ENCODE measurements at regions not wholly inside any gene's neighbourhood (a gene's known extent, or its start where the extent isn't known, plus 50 kb on each side); places are given as distances from the start of the nearest gene placed in this dataset.

DNA sequence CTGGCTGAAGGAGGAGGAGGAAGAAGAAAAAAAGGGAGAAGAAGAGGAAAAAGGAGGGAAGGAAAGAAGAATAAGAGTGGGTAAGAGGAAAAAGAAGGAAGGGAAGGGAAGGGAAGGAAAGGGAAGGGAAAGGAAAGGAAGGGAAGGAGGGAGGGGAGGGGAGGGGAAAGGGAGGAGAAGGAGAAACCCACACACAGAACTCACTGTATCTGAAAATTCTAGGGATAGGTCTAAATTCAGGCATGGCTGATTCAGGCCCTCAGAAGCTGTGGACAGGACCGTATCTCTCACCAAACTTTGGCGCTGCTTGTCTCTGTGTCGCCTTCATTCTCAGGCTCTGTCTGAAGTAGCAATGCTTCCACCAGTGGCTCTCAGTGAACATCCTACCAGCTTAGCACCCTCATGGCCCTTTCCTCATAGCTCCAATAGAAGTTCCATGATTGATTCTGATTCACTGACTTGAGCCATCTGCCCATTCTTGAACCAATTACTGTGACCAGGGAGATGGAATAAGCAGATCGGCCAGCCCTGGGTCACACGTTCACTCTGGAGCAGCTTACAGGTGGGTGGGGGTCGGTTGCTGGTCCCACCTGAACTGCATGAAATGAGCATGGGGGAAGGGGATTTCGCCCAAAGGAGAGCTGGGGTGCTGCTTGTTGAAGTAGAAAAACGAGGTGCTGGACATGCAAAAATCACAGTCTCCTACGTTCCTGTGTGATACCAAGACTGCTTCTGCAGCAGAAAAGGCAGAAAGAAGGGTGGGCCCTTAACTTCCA lies 59.7 kb downstream of the TTC32 start:
- H3K27me3 Mint-ChIP-seq (ENCODE audit: unreplicated experiment) = no peaks in the 10 kb centered on the region
- DNase-seq (ENCODE audit: low spot score) = no peak
- H3K9me3 Mint-ChIP-seq (ENCODE audit: unreplicated experiment) = no peaks in the 10 kb centered on the region
- TF ChIP-seq, protein P1, sequence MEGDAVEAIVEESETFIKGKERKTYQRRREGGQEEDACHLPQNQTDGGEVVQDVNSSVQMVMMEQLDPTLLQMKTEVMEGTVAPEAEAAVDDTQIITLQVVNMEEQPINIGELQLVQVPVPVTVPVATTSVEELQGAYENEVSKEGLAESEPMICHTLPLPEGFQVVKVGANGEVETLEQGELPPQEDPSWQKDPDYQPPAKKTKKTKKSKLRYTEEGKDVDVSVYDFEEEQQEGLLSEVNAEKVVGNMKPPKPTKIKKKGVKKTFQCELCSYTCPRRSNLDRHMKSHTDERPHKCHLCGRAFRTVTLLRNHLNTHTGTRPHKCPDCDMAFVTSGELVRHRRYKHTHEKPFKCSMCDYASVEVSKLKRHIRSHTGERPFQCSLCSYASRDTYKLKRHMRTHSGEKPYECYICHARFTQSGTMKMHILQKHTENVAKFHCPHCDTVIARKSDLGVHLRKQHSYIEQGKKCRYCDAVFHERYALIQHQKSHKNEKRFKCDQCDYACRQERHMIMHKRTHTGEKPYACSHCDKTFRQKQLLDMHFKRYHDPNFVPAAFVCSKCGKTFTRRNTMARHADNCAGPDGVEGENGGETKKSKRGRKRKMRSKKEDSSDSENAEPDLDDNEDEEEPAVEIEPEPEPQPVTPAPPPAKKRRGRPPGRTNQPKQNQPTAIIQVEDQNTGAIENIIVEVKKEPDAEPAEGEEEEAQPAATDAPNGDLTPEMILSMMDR (IDR thresholded peaks at IDR 0.05; ENCODE audit: unreplicated experiment) = no peak
- no peaks in the 10 kb centered on the region for H3K4me1 Mint-ChIP-seq (ENCODE audit: unreplicated experiment)
- H3K27ac Mint-ChIP-seq (ENCODE audit: unreplicated experiment) = no peak overlapping the region
- no peak overlapping the region for H3K4me3 Mint-ChIP-seq (ENCODE audit: unreplicated experiment)
- H3K36me3 Mint-ChIP-seq (ENCODE audit: low read depth, unreplicated experiment) = peaks cover 4% of the 10 kb centered on the region

DNA sequence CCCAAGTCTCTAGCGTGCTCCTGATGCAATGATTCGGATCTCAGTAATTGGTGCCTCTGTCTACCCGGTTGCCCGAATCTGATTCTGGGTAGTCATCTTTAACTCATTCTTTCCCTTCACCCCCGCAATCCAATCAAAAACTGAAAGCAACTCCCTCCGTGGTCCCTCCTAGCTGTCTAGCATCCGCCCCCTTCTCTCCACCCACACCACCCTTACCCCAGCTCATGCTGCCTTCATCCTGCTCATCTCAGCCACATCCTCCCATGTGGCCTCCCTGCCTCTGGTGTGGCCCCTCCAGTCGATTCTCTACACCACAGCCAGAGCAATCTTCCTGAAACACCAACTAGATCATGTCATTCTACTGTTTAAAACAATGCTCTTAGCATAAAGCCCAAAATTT lies 62.3 kb downstream of the TTC32 start:
- peaks cover 4% of the 10 kb centered on the region for H3K36me3 Mint-ChIP-seq (ENCODE audit: low read depth, unreplicated experiment)
- H3K27me3 Mint-ChIP-seq (ENCODE audit: unreplicated experiment) = no peaks in the 10 kb centered on the region
- H3K27ac Mint-ChIP-seq (ENCODE audit: unreplicated experiment) = no peak overlapping the region
- no peaks in the 10 kb centered on the region for H3K9me3 Mint-ChIP-seq (ENCODE audit: unreplicated experiment)
- H3K4me3 Mint-ChIP-seq (ENCODE audit: unreplicated experiment) = no peak overlapping the region
- no peaks in the 10 kb centered on the region for H3K4me1 Mint-ChIP-seq (ENCODE audit: unreplicated experiment)
- DNase-seq (ENCODE audit: low spot score) = no peak
- TF ChIP-seq, protein P1 (IDR thresholded peaks at IDR 0.05; ENCODE audit: unreplicated experiment) = no peak

DNA sequence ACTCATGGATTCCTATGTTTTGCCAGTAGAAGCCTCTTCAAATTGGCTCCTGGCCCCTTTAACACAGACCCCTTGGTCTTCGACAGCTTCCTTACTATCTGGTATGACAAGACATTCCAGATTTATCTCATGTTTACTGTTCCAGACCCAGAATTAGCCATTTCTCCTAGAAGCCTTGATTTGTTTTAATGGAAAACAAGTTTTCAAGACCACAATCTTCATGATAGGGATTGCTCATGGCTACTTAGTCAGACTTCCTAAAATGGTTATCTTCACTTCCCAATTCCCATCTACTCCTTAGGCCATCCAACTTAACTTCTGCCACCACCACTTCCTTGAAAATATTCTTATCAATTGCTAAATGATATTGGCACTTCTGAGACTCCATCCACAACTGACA lies 63.2 kb downstream of the TTC32 start:
- Mint-ChIP-seq H3K27me3 (ENCODE audit: unreplicated experiment) (no peaks in the 10 kb centered on the region), H3K27ac (ENCODE audit: unreplicated experiment) (no peak overlapping the region)
- TF ChIP-seq, protein P1 (IDR thresholded peaks at IDR 0.05; ENCODE audit: unreplicated experiment) = no peak

DNA sequence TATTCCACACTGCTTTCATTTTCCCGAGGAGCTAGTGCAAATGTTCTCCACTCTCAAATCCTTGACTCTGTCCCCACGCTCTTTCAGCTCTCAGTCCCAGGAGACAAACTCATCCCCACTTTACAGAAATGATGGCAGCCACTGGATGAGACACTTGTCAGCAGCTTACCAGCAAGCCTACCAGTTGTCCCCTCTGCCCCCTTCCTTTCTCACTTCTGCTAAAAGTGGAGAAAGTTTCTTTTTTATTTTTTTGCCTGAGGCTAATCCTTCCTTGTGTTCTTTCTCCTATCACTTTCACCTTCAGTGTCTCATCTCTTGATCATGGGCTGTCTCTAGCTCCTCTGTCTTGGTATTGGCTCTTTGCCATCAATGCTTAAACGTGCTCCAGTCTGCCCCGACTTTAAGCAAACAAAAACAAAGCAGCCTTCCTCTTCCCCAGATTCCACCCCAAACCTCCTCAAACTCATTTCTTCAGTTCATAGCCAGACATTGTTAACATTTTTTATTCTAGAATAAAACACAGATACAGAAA lies 64.5 kb downstream of the TTC32 start:
- no peaks in the 10 kb centered on the region for H3K9me3 Mint-ChIP-seq (ENCODE audit: unreplicated experiment)
- H3K27me3 Mint-ChIP-seq (ENCODE audit: unreplicated experiment) = no peaks in the 10 kb centered on the region
- TF ChIP-seq, protein P1 (IDR thresholded peaks at IDR 0.05; ENCODE audit: unreplicated experiment) = no peak
- H3K27ac Mint-ChIP-seq (ENCODE audit: unreplicated experiment) = no peak overlapping the region
- DNase-seq (ENCODE audit: low spot score) = no peak
- no peak overlapping the region for H3K4me3 Mint-ChIP-seq (ENCODE audit: unreplicated experiment)
- peaks cover 4% of the 10 kb centered on the region for H3K36me3 Mint-ChIP-seq (ENCODE audit: low read depth, unreplicated experiment)
- no peaks in the 10 kb centered on the region for H3K4me1 Mint-ChIP-seq (ENCODE audit: unreplicated experiment)

More for the DNA sequence above, 63.2 kb downstream of the TTC32 start:
- no peak overlapping the region for H3K4me3 Mint-ChIP-seq (ENCODE audit: unreplicated experiment)
- peaks cover 4% of the 10 kb centered on the region for H3K36me3 Mint-ChIP-seq (ENCODE audit: low read depth, unreplicated experiment)
- H3K9me3 Mint-ChIP-seq (ENCODE audit: unreplicated experiment) = no peaks in the 10 kb centered on the region
- no peaks in the 10 kb centered on the region for H3K4me1 Mint-ChIP-seq (ENCODE audit: unreplicated experiment)
- no peak for DNase-seq (ENCODE audit: low spot score)

DNA sequence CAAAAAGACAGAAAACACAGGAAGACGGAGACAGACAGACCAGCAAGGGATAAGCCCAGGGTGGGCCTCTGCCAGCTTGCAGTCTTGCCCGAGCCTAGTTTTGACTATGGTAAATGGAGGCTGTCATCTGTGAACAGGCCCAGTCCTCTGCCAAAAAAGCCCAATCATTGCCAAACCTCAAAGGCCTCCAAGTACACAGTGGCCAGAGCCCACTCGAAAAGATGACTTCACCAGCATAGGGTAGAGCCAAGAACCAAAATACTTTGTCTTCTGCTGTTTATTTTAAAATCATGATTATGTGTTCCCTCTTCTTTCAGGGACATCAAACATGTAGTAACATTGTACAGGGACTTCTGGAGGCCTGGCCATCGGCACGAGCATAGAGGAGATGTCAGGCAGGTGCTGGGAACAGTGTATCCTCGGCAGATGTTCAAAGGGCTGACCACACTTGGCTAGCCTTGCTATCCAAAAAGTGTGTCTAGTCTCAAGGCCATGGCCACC lies 66.0 kb downstream of the TTC32 start:
- H3K36me3 Mint-ChIP-seq (ENCODE audit: low read depth, unreplicated experiment) = peaks cover 4% of the 10 kb centered on the region
- H3K27ac Mint-ChIP-seq (ENCODE audit: unreplicated experiment) = no peak overlapping the region
- no peaks in the 10 kb centered on the region for H3K27me3 Mint-ChIP-seq (ENCODE audit: unreplicated experiment)
- H3K9me3 Mint-ChIP-seq (ENCODE audit: unreplicated experiment) = no peaks in the 10 kb centered on the region
- DNase-seq (ENCODE audit: low spot score) = no peak
- TF ChIP-seq, protein P1 (IDR thresholded peaks at IDR 0.05; ENCODE audit: unreplicated experiment) = no peak
- no peaks in the 10 kb centered on the region for H3K4me1 Mint-ChIP-seq (ENCODE audit: unreplicated experiment)
- no peak overlapping the region for H3K4me3 Mint-ChIP-seq (ENCODE audit: unreplicated experiment)
